GM12878 (cell line): ENCODE measurements at regions not wholly inside any gene's neighbourhood (a gene's known extent, or its start where the extent isn't known, plus 50 kb on each side); places are given as distances from the start of the nearest gene placed in this dataset.

Experiments used
- ATAC-seq: fragments of 200-7000 bp; cut with Tn5 transposase; 3 replicates; pipeline ENCODE4 v1.9.1; 2020; ENCODE audit warnings: mild to moderate bottlenecking, moderate library complexity
- BruUV-seq: library from RNA; stranded (reverse); fragments of 400-500 nt; replicated peaks from 2 replicates; lab custom pipeline; 2021; lab: Mats Ljungman, UMichigan
- CTCF ChIA-PET: fragments of 300-600 bp; sonication (Branson Sonifier 250); formaldehyde crosslinking; extraction: SDS; loops from one replicate; lab custom pipeline; 2021; ENCODE audit warnings: inconsistent platforms; lab: Yijun Ruan, JAX
- POLR2A ChIA-PET: fragments of 350-600 bp; formaldehyde crosslinking; extraction: SDS; loops from one replicate; lab custom pipeline; 2021; ENCODE audit warnings: inconsistent platforms; lab: Charles Lee
- RAD21 ChIA-PET: fragments of 300-600 bp; sonication (Branson Sonifier 250); formaldehyde crosslinking; loops from one replicate; lab custom pipeline; 2023; ENCODE audit warnings: antibody characterized with exemption; ENCODE audit not compliant: unreplicated experiment; lab: Charles Lee
- SMC1A ChIA-PET: fragments of 300-600 bp; sonication (Branson Sonifier 250); formaldehyde crosslinking; loops from one replicate; lab custom pipeline; 2023; ENCODE audit not compliant: unreplicated experiment, uncharacterized antibody; lab: Charles Lee
- DNase-seq: peaks from one replicate; pipeline ENCODE4 v3.0.0-alpha.2; 2011; ENCODE audit warnings: low read depth, low spot score
- FAIRE-seq: peaks from 3 replicates; lab custom pipeline; 2011; peaks lifted over from hg19 to GRCh38; lab: Jason Lieb, UNC
- H2AFZ ChIP-seq: 2 replicates; pipeline ENCODE4 v1.6.0; 2011; ENCODE audit warnings: low read depth, low read length, control low read depth; ENCODE audit not compliant: control insufficient read depth
- H3K27ac ChIP-seq: 2 replicates; pipeline ENCODE4 v1.5.1; 2011; ENCODE audit warnings: control low read depth; ENCODE audit not compliant: control insufficient read depth, insufficient read depth
- H3K27me3 ChIP-seq, 2 experiments: replicated peaks in 1 of 2; 2 replicates each; pipeline versions ENCODE4 v1.6.0 to v1.6.1; 2011; ENCODE audit warnings: low read length in 1 of 2; ENCODE audit not compliant: control insufficient read depth in 2 of 2, insufficient read depth in 2 of 2
- H3K36me3 ChIP-seq, 2 experiments: 2 replicates each; pipeline ENCODE4 v1.5.1; 2011; ENCODE audit warnings: low read length in 1 of 2; ENCODE audit not compliant: control insufficient read depth in 2 of 2, insufficient read depth in 2 of 2
- H3K4me1 ChIP-seq: 2 replicates; pipeline ENCODE4 v1.6.1; 2011; ENCODE audit warnings: mild to moderate bottlenecking, low read length, moderate library complexity, mixed read lengths; ENCODE audit not compliant: control insufficient read depth, insufficient read depth
- H3K4me2 ChIP-seq: 2 replicates; pipeline ENCODE4 v1.6.0; 2011; ENCODE audit warnings: control low read depth; ENCODE audit not compliant: control insufficient read depth, insufficient read depth
- H3K4me3 ChIP-seq: fragments of 200-600 bp; sonication (generic); 2 replicates; pipeline ENCODE4 v1.5.1; 2016
- H3K79me2 ChIP-seq: 2 replicates; pipeline ENCODE4 v1.6.0; 2011; ENCODE audit warnings: low read length; ENCODE audit not compliant: control insufficient read depth, insufficient read depth
- H3K9ac ChIP-seq: 2 replicates; pipeline ENCODE4 v1.8.0; 2011; ENCODE audit warnings: low read length, control low read depth, mixed read lengths; ENCODE audit not compliant: control insufficient read depth, insufficient read depth
- H3K9me3 ChIP-seq: replicated peaks from 3 replicates; pipeline ENCODE4 v1.5.1; 2011; ENCODE audit warnings: mild to moderate bottlenecking, low read length; ENCODE audit not compliant: control insufficient read depth, insufficient read depth
- H4K20me1 ChIP-seq: 2 replicates; pipeline ENCODE4 v1.6.0; 2011; ENCODE audit not compliant: control insufficient read depth, insufficient read depth
- BCL11A ChIP-seq: IDR thresholded peaks from 2 replicates; pipeline ENCODE4 v1.6.1; 2011; ENCODE audit warnings: low read depth, low read length
- BMI1 ChIP-seq: fragments of 450-650 bp; IDR thresholded peaks from 2 replicates; pipeline ENCODE4 v1.6.1; 2016; ENCODE audit warnings: mild to moderate bottlenecking, moderate library complexity, borderline replicate concordance
- BRCA1 ChIP-seq: IDR thresholded peaks from 2 replicates; pipeline ENCODE4 v1.6.1; 2011; ENCODE audit warnings: low read depth, low read length, improper control_type of control experiment
- CHD2 ChIP-seq: IDR thresholded peaks from 2 replicates; pipeline ENCODE4 v1.6.1; 2011; ENCODE audit warnings: low read depth, low read length, improper control_type of control experiment, borderline replicate concordance
- FOS ChIP-seq: IDR thresholded peaks from 3 replicates; pipeline ENCODE4 v1.6.1; 2011; ENCODE audit warnings: borderline replicate concordance; ENCODE audit not compliant: insufficient read length; ENCODE audit errors: extremely low read depth
- HDGF ChIP-seq: fragments of 450-650 bp; IDR thresholded peaks from 2 replicates; pipeline ENCODE4 v1.6.1; 2016; ENCODE audit warnings: antibody characterized with exemption
- MEF2B ChIP-seq: fragments of 450-650 bp; IDR thresholded peaks from 2 replicates; pipeline ENCODE4 v1.6.1; 2018; ENCODE audit warnings: mild to moderate bottlenecking, moderate library complexity; ENCODE audit not compliant: partially characterized antibody, poor library complexity, severe bottlenecking
- NBN ChIP-seq: fragments of 450-650 bp; IDR thresholded peaks from 2 replicates; pipeline ENCODE4 v1.6.1; 2016
- NFYA ChIP-seq: IDR thresholded peaks from 2 replicates; pipeline ENCODE4 v1.6.1; 2011; ENCODE audit warnings: low read depth, mild to moderate bottlenecking, low read length, improper control_type of control experiment, borderline replicate concordance
- NFYB ChIP-seq: IDR thresholded peaks from 2 replicates; pipeline ENCODE4 v1.6.1; 2011; ENCODE audit warnings: low read depth, mild to moderate bottlenecking, low read length, improper control_type of control experiment, moderate library complexity; ENCODE audit not compliant: insufficient read depth
- NKRF ChIP-seq: fragments of 450-650 bp; conservative IDR thresholded peaks from 2 replicates; pipeline ENCODE4 v1.6.1; 2017; ENCODE audit warnings: mild to moderate bottlenecking, moderate library complexity
- NR2C1 ChIP-seq: fragments of 450-650 bp; IDR thresholded peaks from 2 replicates; pipeline ENCODE4 v1.6.1; 2017; ENCODE audit warnings: antibody characterized with exemption, mild to moderate bottlenecking, moderate library complexity
- PAX5 ChIP-seq: IDR thresholded peaks from 2 replicates; pipeline ENCODE4 v1.6.1; 2011; ENCODE audit warnings: low read depth, low read length, borderline replicate concordance
- POLR2AphosphoS2 ChIP-seq: IDR thresholded peaks from 2 replicates; pipeline ENCODE4 v1.6.1; 2011; ENCODE audit warnings: low read depth, mild to moderate bottlenecking, low read length, improper control_type of control experiment, moderate library complexity
- RBBP5 ChIP-seq: fragments of 200-600 bp; sonication (generic); conservative IDR thresholded peaks from 2 replicates; pipeline ENCODE4 v1.6.1; 2016
- SP1 ChIP-seq: IDR thresholded peaks from one replicate; pipeline ENCODE4 v1.6.1; 2011; ENCODE audit warnings: low read depth, low read length
- WRNIP1 ChIP-seq: IDR thresholded peaks from 2 replicates; pipeline ENCODE4 v1.6.1; 2011; ENCODE audit warnings: low read depth, low read length, improper control_type of control experiment, borderline replicate concordance
- WGBS: methylation state at CpG from one replicate; pipeline ENCODE4 v1.1.6; 2016; ENCODE audit warnings: low lambda C conversion rate; ENCODE audit not compliant: insufficient replicate concordance, insufficient coverage; ENCODE audit errors: missing lambda C conversion rate; 5-methylcytosine and 5-hydroxymethylcytosine counted together
- in situ Hi-C: fragments of 300-500 bp; cut with MboI; formaldehyde crosslinking; loops from 9 replicates; pipeline ENCODE4 v1.14.3; 2018; ENCODE audit warnings: mixed read lengths
- intact Hi-C: fragments of 100-400 bp; cut with micrococcal nuclease; formaldehyde crosslinking; loops from one replicate; pipeline ENCODE4 v1.14.2; 2022; ENCODE audit not compliant: unreplicated experiment
- TF ChIP-seq, protein P1 (sequence below): IDR thresholded peaks from 2 replicates; pipeline ENCODE4 v1.6.1; 2011; ENCODE audit warnings: low read depth, mild to moderate bottlenecking, low read length, moderate library complexity, borderline replicate concordance; ENCODE audit errors: extremely low read depth

- H3K4me2 ChIP-seq = no peak overlapping the region
- no peaks in the 10 kb centered on the region for H3K4me1 ChIP-seq
- ChIA-PET POLR2A (no interaction called here), RAD21 (no interaction called here), CTCF (no interaction called here), SMC1A (no interaction called here)
- TF ChIP-seq NFYA = no peak
- TF ChIP-seq NKRF = no peak
- TF ChIP-seq PAX5 = no peak
- TF ChIP-seq RBBP5 = no peak
- no peak for TF ChIP-seq BRCA1
- no peak for TF ChIP-seq NBN
- no peak for TF ChIP-seq NFYB
- no peak for TF ChIP-seq SP1
- no peak for TF ChIP-seq FOS
- H3K27me3 ChIP-seq = no peaks in the 10 kb centered on the region
- H3K9me3 ChIP-seq = no peaks in the 10 kb centered on the region
- H3K27ac ChIP-seq = no peak overlapping the region
- FAIRE-seq = no peak
- no peak overlapping the region for H3K4me3 ChIP-seq
- no peak overlapping the region for H3K9ac ChIP-seq
- no peaks in the 10 kb centered on the region for H3K79me2 ChIP-seq
- 0% methylated on average over 1 of the region's 1 CpG for WGBS
- intact Hi-C loops = no loop called here
- H4K20me1 ChIP-seq = no peaks in the 10 kb centered on the region
- no peak overlapping the region for H2AFZ ChIP-seq
- ATAC-seq = no peak
- no peaks in the 10 kb centered on the region for H3K36me3 ChIP-seq
- no peak for DNase-seq
- no TSS peak for BruUV-seq
- in situ Hi-C loops = no loop called here
Observed at GRCh38 chr4:132101526-132101925, 1047.6 kb upstream of the PCDH10 start.

GRCh38 chr4:132108784-132109183, 1040.3 kb upstream of the PCDH10 start:
- H3K79me2 ChIP-seq = no peaks in the 10 kb centered on the region
- ATAC-seq (no peak), DNase-seq (no peak), FAIRE-seq (no peak)
- ChIA-PET RAD21 (no interaction called here), SMC1A (no interaction called here), CTCF (no interaction called here), POLR2A (no interaction called here)
- no peak overlapping the region for H3K27ac ChIP-seq
- in situ Hi-C loops (no loop called here), intact Hi-C loops (no loop called here)
- H3K27me3 ChIP-seq = no peaks in the 10 kb centered on the region
- no peak overlapping the region for H3K9ac ChIP-seq
- no peaks in the 10 kb centered on the region for H3K4me1 ChIP-seq
- no peak overlapping the region for H2AFZ ChIP-seq
- no peaks in the 10 kb centered on the region for H4K20me1 ChIP-seq
- no TSS peak for BruUV-seq
- no peak overlapping the region for H3K4me3 ChIP-seq
- H3K4me2 ChIP-seq = no peak overlapping the region
- no peaks in the 10 kb centered on the region for H3K9me3 ChIP-seq
- no peaks in the 10 kb centered on the region for H3K36me3 ChIP-seq
- TF ChIP-seq WRNIP1 = no peak
- no peak for TF ChIP-seq PAX5
- TF ChIP-seq POLR2AphosphoS2 = no peak
- no peak for TF ChIP-seq BMI1
- TF ChIP-seq CHD2 = no peak
- no peak for TF ChIP-seq HDGF
- TF ChIP-seq NR2C1 = no peak
- no peak for TF ChIP-seq BCL11A
- no peak for TF ChIP-seq MEF2B
- TF ChIP-seq, protein P1, sequence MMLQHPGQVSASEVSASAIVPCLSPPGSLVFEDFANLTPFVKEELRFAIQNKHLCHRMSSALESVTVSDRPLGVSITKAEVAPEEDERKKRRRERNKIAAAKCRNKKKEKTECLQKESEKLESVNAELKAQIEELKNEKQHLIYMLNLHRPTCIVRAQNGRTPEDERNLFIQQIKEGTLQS = no peak
